Neutrophil (primary cell): ENCODE measurements at regions not wholly inside any gene's neighbourhood (a gene's known extent, or its start where the extent isn't known, plus 50 kb on each side); places are given as distances from the start of the nearest gene placed in this dataset.
"Not testable (repeated sequence)": the region's sequence is repeated elsewhere in the genome, so short reads cannot be mapped to it uniquely, and the experiment has no call there.

ENCODE experiments used
- H3K27ac ChIP-seq: fragments of 200-600 bp; sonication (generic); 2 replicates; pipeline ENCODE4 v1.5.1; 2016; ENCODE audit warnings: mild to moderate bottlenecking, moderate library complexity
- H3K27me3 ChIP-seq: fragments of 200-600 bp; sonication (generic); 2 replicates; pipeline ENCODE4 v1.6.0; 2016; ENCODE audit warnings: mild to moderate bottlenecking
- H3K36me3 ChIP-seq: fragments of 200-600 bp; sonication (generic); 2 replicates; pipeline ENCODE4 v1.5.1; 2017
- H3K4me1 ChIP-seq, 2 experiments: fragments of 200-600 bp in 1 of 2; sonication (generic) in 1 of 2; 1 replicate in 1 of 2; 2 replicates in 1 of 2; pipeline versions ENCODE4 v1.5.1 to v1.6.1; 2013 to 2016; ENCODE audit warnings: low read depth in 1 of 2, low read length in 1 of 2, mild to moderate bottlenecking in 1 of 2, moderate library complexity in 1 of 2; ENCODE audit not compliant: control insufficient read depth in 1 of 2, insufficient read depth in 1 of 2
- H3K4me3 ChIP-seq, 2 experiments: fragments of 200-600 bp in 1 of 2; sonication (generic) in 1 of 2; 1 replicate in 1 of 2; 2 replicates in 1 of 2; pipeline ENCODE4 v1.5.1; 2013 to 2016; ENCODE audit warnings: low read depth in 1 of 2, low read length in 1 of 2, mild to moderate bottlenecking in 1 of 2, moderate library complexity in 1 of 2
- H3K9me3 ChIP-seq: fragments of 200-600 bp; sonication (generic); 2 replicates; pipeline ENCODE4 v1.5.1; 2016
- CTCF ChIP-seq: fragments of 200-600 bp; sonication (generic); IDR thresholded peaks from 2 replicates; pipeline ENCODE4 v1.5.1; 2016; ENCODE audit warnings: antibody characterized with exemption

GRCh38 chr16:29304251-29304650 is 102.3 kb downstream of the NPIPB11 start:
- TF ChIP-seq CTCF, result no peak
- H3K36me3 ChIP-seq, result peaks cover 35% of the 10 kb centered on the region

GRCh38 chr16:29303520-29303919 is 103.0 kb downstream of the NPIPB11 start:
- H3K36me3 ChIP-seq, result peaks cover 35% of the 10 kb centered on the region
- no peaks in the 10 kb centered on the region for H3K27me3 ChIP-seq
- H3K27ac ChIP-seq, result no peak overlapping the region
- no peak for TF ChIP-seq CTCF
- H3K4me1 ChIP-seq, result peaks cover 6 to 7% of the 10 kb centered on the region in 2 experiments
- no peak overlapping the region for H3K4me3 ChIP-seq
- H3K9me3 ChIP-seq, result no peaks in the 10 kb centered on the region

More at GRCh38 chr16:29304251-29304650, 102.3 kb downstream of the NPIPB11 start:
- H3K27ac ChIP-seq, result no peak overlapping the region
- peaks cover 6 to 7% of the 10 kb centered on the region in 2 experiments for H3K4me1 ChIP-seq
- H3K9me3 ChIP-seq, result no peaks in the 10 kb centered on the region
- H3K4me3 ChIP-seq, result no peak overlapping the region
- no peaks in the 10 kb centered on the region for H3K27me3 ChIP-seq

- H3K4me3 ChIP-seq, result no peak overlapping the region
- peaks cover 35% of the 10 kb centered on the region for H3K36me3 ChIP-seq
- H3K9me3 ChIP-seq, result no peaks in the 10 kb centered on the region
- H3K27me3 ChIP-seq, result no peaks in the 10 kb centered on the region
- H3K27ac ChIP-seq, result no peak overlapping the region
- TF ChIP-seq CTCF, result no peak
- peaks cover 6 to 7% of the 10 kb centered on the region in 2 experiments for H3K4me1 ChIP-seq
Measured at GRCh38 chr16:29302976-29303375, 103.5 kb downstream of the NPIPB11 start.

GRCh38 chr16:29302433-29302832 is 104.1 kb downstream of the NPIPB11 start:
- not testable (repeated sequence) for H3K27ac ChIP-seq, H3K27me3 ChIP-seq, H3K9me3 ChIP-seq, H3K4me3 ChIP-seq, H3K4me1 ChIP-seq
- peaks cover 35% of the 10 kb centered on the region for H3K36me3 ChIP-seq

GRCh38 chr16:29301662-29302285 is 104.7 kb downstream of the NPIPB11 start:
- not testable (repeated sequence) for H3K27me3 ChIP-seq, H3K4me3 ChIP-seq, H3K27ac ChIP-seq, H3K4me1 ChIP-seq, H3K9me3 ChIP-seq
- peaks cover 35% of the 10 kb centered on the region for H3K36me3 ChIP-seq

- H3K4me1 ChIP-seq, H3K27ac ChIP-seq, H3K27me3 ChIP-seq, H3K9me3 ChIP-seq, H3K4me3 ChIP-seq: not testable (repeated sequence)
- H3K36me3 ChIP-seq, result peaks cover 28% of the 10 kb centered on the region
Measured at GRCh38 chr16:29300541-29301535, 105.7 kb downstream of the NPIPB11 start.

- not testable (repeated sequence) for H3K27ac ChIP-seq, H3K27me3 ChIP-seq
Measured at GRCh38 chr16:29300030-29300491, 106.5 kb downstream of the NPIPB11 start.

GRCh38 chr16:29298997-29299396 is 107.5 kb downstream of the NPIPB11 start:
- H3K4me1 ChIP-seq, H3K4me3 ChIP-seq, H3K27me3 ChIP-seq, H3K27ac ChIP-seq, H3K9me3 ChIP-seq: not testable (repeated sequence)
- H3K36me3 ChIP-seq, result peaks cover 20% of the 10 kb centered on the region

More at GRCh38 chr16:29300030-29300491, 106.5 kb downstream of the NPIPB11 start:
- not testable (repeated sequence) for H3K4me1 ChIP-seq, H3K4me3 ChIP-seq, H3K9me3 ChIP-seq
- H3K36me3 ChIP-seq, result peaks cover 28% of the 10 kb centered on the region

GRCh38 chr16:29298307-29298706 is 108.2 kb downstream of the NPIPB11 start:
- not testable (repeated sequence) for H3K4me1 ChIP-seq, H3K27ac ChIP-seq, H3K4me3 ChIP-seq, H3K9me3 ChIP-seq, H3K27me3 ChIP-seq
- peaks cover 13% of the 10 kb centered on the region for H3K36me3 ChIP-seq

- not testable (repeated sequence) for H3K36me3 ChIP-seq, H3K27me3 ChIP-seq, H3K9me3 ChIP-seq, H3K27ac ChIP-seq, H3K4me3 ChIP-seq, H3K4me1 ChIP-seq
Measured at GRCh38 chr16:29297809-29298177, 108.7 kb downstream of the NPIPB11 start.
